Dermis microvascular lymphatic vessel endothelial cell (primary cell): ENCODE measurements at regions not wholly inside any gene's neighbourhood (a gene's known extent, or its start where the extent isn't known, plus 50 kb on each side); places are given as distances from the start of the nearest gene placed in this dataset.

Experiments used
- DNase-seq, 2 donors: peaks; one replicate each; pipeline versions ENCODE4 v3.0.0 to v3.0.0-alpha.2; 2010; ENCODE audit warnings: low read depth in 2 of 2

GRCh38 chr20:6492271-6493055 is 275.0 kb upstream of the BMP2 start:
- peak in 1 of 2 donors; percentile 2 for DNase-seq

GRCh38 chr20:6490849-6491248 is 276.6 kb upstream of the BMP2 start:
- no peak for DNase-seq

- DNase-seq, result no peak
These were observed 277.9 kb upstream of the BMP2 start for GRCh38 chr20:6489361-6490171.

GRCh38 chr20:6485351-6485750 is 282.1 kb upstream of the BMP2 start:
- no peak for DNase-seq

GRCh38 chr20:6483727-6484126 is 283.8 kb upstream of the BMP2 start:
- DNase-seq, result no peak

GRCh38 chr20:6482486-6482885 is 285.0 kb upstream of the BMP2 start:
- DNase-seq, result no peak

- DNase-seq, result no peak
These were observed 286.9 kb upstream of the BMP2 start for GRCh38 chr20:6480328-6481200.

- DNase-seq, result no peak
These were observed 294.3 kb upstream of the BMP2 start for GRCh38 chr20:6473197-6473596.

- DNase-seq, result no peak
These were observed 295.6 kb upstream of the BMP2 start for GRCh38 chr20:6471871-6472270.

GRCh38 chr20:6471110-6471647 is 296.3 kb upstream of the BMP2 start:
- no peak for DNase-seq

- DNase-seq, result no peak
These were observed 297.8 kb upstream of the BMP2 start for GRCh38 chr20:6469695-6470094.

- peak in 1 of 2 donors; percentile 2 for DNase-seq
These were observed 298.9 kb upstream of the BMP2 start for GRCh38 chr20:6468423-6469116.

GRCh38 chr20:6467562-6467961 is 299.9 kb upstream of the BMP2 start:
- DNase-seq, result no peak

- no peak for DNase-seq
These were observed 301.2 kb upstream of the BMP2 start for GRCh38 chr20:6466075-6466810.

GRCh38 chr20:6450841-6451240 is 316.6 kb upstream of the BMP2 start:
- DNase-seq, result no peak

GRCh38 chr20:6440443-6440799 is 317.6 kb upstream of the FERMT1 start:
- no peak for DNase-seq

- no peak for DNase-seq
These were observed 317.1 kb upstream of the FERMT1 start for GRCh38 chr20:6439737-6440442.

GRCh38 chr20:6434131-6434530 is 311.3 kb upstream of the FERMT1 start:
- no peak for DNase-seq

- no peak for DNase-seq
These were observed 307.6 kb upstream of the FERMT1 start for GRCh38 chr20:6430381-6430780.
